KMS-11 (cell line): ENCODE measurements at regions not wholly inside any gene's neighbourhood (a gene's known extent, or its start where the extent isn't known, plus 50 kb on each side); places are given as distances from the start of the nearest gene placed in this dataset.

Experiments used
- H2AFZ ChIP-seq: fragments of 200-600 bp; sonication (generic); 2 replicates; pipeline ENCODE4 v1.6.1; 2016; ENCODE audit warnings: antibody characterized with exemption, mixed run types, low read depth
- H3K27ac ChIP-seq: fragments of 200-600 bp; sonication (generic); 2 replicates; pipeline ENCODE4 v1.6.1; 2016; ENCODE audit warnings: mild to moderate bottlenecking, mixed run types
- H3K27me3 ChIP-seq: fragments of 200-600 bp; sonication (generic); 2 replicates; pipeline ENCODE4 v1.6.1; 2017; ENCODE audit warnings: mild to moderate bottlenecking, low read depth, mixed run types, moderate library complexity; ENCODE audit not compliant: insufficient read depth
- H3K36me3 ChIP-seq: fragments of 200-600 bp; sonication (generic); 2 replicates; pipeline ENCODE4 v1.6.1; 2017; ENCODE audit warnings: mild to moderate bottlenecking, mixed run types; ENCODE audit not compliant: insufficient read depth
- H3K4me1 ChIP-seq: fragments of 200-600 bp; sonication (generic); 2 replicates; pipeline ENCODE4 v1.6.1; 2016; ENCODE audit warnings: mild to moderate bottlenecking, low read depth, mixed run types; ENCODE audit not compliant: poor library complexity, severe bottlenecking
- H3K4me2 ChIP-seq: fragments of 200-600 bp; sonication (generic); 2 replicates; pipeline ENCODE4 v1.7.0; 2016; ENCODE audit warnings: mild to moderate bottlenecking, mixed run types
- H3K4me3 ChIP-seq: fragments of 200-600 bp; sonication (generic); IDR thresholded peaks from 2 replicates; pipeline ENCODE4 v1.6.1; 2017; ENCODE audit warnings: low read depth, low read length, mixed read lengths; ENCODE audit not compliant: insufficient read depth
- H3K79me2 ChIP-seq: fragments of 200-600 bp; sonication (generic); 2 replicates; pipeline ENCODE4 v1.6.1; 2016; ENCODE audit warnings: low read depth, mixed run types; ENCODE audit not compliant: insufficient read depth
- H3K9ac ChIP-seq: fragments of 200-600 bp; sonication (generic); 2 replicates; pipeline ENCODE4 v1.6.1; 2016; ENCODE audit warnings: mild to moderate bottlenecking, mixed run types
- H4K20me1 ChIP-seq: fragments of 200-600 bp; sonication (generic); 2 replicates; pipeline ENCODE4 v1.6.1; 2016; ENCODE audit warnings: mild to moderate bottlenecking, mixed run types; ENCODE audit not compliant: insufficient read depth
- TF ChIP-seq, protein P1 (sequence below): fragments of 200-600 bp; sonication (generic); conservative IDR thresholded peaks from 2 replicates; pipeline ENCODE4 v1.6.1; 2017; ENCODE audit warnings: low read depth, mild to moderate bottlenecking, antibody characterized with exemption, low read length, moderate library complexity, mixed read lengths

DNA sequence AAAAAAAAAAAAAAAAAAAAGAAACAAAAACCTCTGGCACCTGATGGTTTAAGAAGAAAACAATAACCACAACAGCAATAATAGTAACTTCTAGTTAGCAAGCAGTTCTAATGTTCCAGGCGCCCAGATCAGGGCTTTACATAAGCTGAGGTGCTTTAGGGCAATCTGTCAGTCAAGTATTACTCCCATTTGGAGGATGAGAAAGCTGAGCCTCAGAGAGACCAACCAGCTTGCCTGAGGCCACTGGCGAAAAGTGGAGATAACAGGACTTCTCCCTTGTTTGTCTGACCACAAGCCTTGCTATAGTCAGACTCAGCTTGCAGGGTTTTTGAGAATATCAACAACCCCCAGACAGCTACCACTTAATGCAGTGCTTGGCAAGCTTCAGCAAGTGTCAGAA is 83.5 kb upstream of the BOD1 start:
- H3K79me2 ChIP-seq, result no peaks in the 10 kb centered on the region
- no peaks in the 10 kb centered on the region for H3K27me3 ChIP-seq
- no peaks in the 10 kb centered on the region for H3K36me3 ChIP-seq
- H3K4me3 ChIP-seq, result no peak overlapping the region
- no peak overlapping the region for H3K27ac ChIP-seq
- H3K4me1 ChIP-seq, result no peaks in the 10 kb centered on the region
- H2AFZ ChIP-seq, result no peak overlapping the region
- TF ChIP-seq, protein P1, sequence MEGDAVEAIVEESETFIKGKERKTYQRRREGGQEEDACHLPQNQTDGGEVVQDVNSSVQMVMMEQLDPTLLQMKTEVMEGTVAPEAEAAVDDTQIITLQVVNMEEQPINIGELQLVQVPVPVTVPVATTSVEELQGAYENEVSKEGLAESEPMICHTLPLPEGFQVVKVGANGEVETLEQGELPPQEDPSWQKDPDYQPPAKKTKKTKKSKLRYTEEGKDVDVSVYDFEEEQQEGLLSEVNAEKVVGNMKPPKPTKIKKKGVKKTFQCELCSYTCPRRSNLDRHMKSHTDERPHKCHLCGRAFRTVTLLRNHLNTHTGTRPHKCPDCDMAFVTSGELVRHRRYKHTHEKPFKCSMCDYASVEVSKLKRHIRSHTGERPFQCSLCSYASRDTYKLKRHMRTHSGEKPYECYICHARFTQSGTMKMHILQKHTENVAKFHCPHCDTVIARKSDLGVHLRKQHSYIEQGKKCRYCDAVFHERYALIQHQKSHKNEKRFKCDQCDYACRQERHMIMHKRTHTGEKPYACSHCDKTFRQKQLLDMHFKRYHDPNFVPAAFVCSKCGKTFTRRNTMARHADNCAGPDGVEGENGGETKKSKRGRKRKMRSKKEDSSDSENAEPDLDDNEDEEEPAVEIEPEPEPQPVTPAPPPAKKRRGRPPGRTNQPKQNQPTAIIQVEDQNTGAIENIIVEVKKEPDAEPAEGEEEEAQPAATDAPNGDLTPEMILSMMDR, result no peak
- H4K20me1 ChIP-seq, result no peaks in the 10 kb centered on the region
- no peak overlapping the region for H3K9ac ChIP-seq
- H3K4me2 ChIP-seq, result no peak overlapping the region

DNA sequence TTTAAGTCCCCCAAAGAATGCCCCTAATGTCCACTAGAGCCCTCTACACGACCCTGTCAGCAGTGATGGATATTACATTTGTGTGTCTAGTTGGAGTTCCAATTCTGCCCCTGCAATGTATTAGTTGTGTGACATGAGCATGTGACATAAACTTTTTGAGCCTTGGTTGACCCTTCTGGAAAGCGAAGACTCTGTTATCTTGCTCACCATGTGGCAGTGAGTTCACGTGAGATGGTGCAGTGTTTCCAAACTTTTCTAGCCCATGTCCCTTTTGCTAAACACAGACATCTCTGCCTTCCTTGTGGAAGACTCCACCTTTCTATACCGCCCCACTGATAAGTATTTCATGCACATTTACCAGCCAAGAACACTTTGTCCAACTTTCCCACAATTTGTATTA is 87.0 kb upstream of the BOD1 start:
- TF ChIP-seq, protein P1, result no peak
- Histone ChIP-seq H3K36me3 (no peaks in the 10 kb centered on the region), H3K4me3 (no peak overlapping the region), H3K4me1 (no peaks in the 10 kb centered on the region), H3K27me3 (no peaks in the 10 kb centered on the region), H3K9ac (no peak overlapping the region), H3K27ac (no peak overlapping the region), H3K4me2 (no peak overlapping the region), H3K79me2 (no peaks in the 10 kb centered on the region), H2AFZ (no peak overlapping the region), H4K20me1 (no peaks in the 10 kb centered on the region)

DNA sequence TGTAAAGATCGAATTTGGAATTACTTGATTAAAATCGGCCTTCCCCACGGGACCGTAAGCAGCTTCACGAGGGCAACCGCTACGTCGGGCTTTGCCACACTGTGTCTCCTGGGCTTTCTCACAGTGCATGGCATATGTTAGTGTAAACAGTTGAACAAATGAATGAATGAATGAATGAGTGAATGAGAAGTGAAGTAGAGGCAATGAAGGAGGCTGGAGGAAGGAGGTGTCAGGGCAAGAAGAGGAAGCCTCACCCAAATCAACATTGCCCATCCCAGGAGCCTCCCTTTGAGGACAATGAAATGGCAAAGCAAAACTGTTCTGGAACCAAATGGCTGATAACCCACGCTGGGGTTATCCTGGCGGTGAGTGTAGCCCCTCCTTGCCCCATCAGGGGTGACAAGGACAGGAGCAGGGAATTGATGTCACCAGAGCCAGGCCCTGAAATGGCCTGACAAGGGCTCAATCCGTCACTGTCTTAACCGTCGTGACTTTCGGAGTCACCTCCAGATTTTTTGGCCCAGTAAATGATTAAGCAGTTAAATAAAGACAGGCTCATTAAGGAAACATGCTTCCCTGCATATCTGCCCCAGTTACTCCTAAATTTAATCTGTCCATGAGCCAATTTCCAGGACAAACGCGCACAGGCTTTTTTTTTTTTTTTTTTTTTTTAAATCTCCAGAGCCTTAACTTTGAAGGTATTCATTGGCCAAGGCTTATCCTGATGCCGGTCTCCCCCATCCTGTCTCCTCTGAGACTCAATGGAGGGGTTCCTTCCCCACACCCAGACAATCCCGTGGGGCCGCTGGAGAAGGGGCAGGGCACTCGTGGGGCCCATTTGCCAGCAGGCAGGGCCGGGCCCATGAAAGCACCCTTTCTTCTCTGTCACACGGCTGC is 88.4 kb upstream of the BOD1 start:
- H3K4me2 ChIP-seq, result no peak overlapping the region
- no peak overlapping the region for H3K27ac ChIP-seq
- no peak overlapping the region for H3K9ac ChIP-seq
- no peak overlapping the region for H3K4me3 ChIP-seq
- H4K20me1 ChIP-seq, result no peaks in the 10 kb centered on the region
- TF ChIP-seq, protein P1, result no peak
- H3K36me3 ChIP-seq, result no peaks in the 10 kb centered on the region
- no peaks in the 10 kb centered on the region for H3K4me1 ChIP-seq
- no peaks in the 10 kb centered on the region for H3K27me3 ChIP-seq
- H2AFZ ChIP-seq, result no peak overlapping the region
- no peaks in the 10 kb centered on the region for H3K79me2 ChIP-seq

DNA sequence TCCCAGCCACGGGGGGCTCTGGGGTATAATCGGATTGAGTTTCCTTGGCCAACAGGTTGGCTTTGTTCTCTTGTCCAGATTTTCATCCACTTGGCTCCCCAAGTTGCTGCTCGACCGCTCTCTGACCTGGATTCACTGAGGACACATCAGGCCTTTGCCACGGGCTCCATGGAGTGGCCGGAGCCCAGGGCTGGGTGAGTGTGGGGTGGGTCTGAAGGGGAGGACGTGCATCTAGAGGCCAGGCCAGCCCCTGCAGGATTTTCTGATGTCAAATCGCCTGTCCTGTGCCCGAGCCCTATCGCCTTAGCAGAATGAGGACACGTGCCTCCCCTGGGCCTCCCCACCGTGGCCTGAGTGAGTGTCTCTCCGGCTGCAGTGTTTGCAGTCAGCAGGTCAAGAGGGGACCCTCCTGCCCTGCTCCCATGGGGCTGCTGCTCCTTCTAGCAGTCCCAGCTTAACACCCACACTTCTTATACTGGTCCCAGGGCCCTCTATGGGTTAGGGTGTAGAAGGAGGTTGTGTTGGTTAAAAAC is 89.1 kb upstream of the BOD1 start:
- Histone ChIP-seq H3K36me3 (no peaks in the 10 kb centered on the region), H4K20me1 (no peaks in the 10 kb centered on the region), H3K27ac (no peak overlapping the region), H3K9ac (no peak overlapping the region), H2AFZ (no peak overlapping the region), H3K4me1 (no peaks in the 10 kb centered on the region), H3K4me3 (no peak overlapping the region), H3K79me2 (no peaks in the 10 kb centered on the region), H3K4me2 (no peak overlapping the region), H3K27me3 (no peaks in the 10 kb centered on the region)
- TF ChIP-seq, protein P1, result no peak
